ENCODE measurements at regions not wholly inside any gene's neighbourhood (a gene's known extent, or its start where the extent isn't known, plus 50 kb on each side); places are given as distances from the start of the nearest gene placed in this dataset.

DNA sequence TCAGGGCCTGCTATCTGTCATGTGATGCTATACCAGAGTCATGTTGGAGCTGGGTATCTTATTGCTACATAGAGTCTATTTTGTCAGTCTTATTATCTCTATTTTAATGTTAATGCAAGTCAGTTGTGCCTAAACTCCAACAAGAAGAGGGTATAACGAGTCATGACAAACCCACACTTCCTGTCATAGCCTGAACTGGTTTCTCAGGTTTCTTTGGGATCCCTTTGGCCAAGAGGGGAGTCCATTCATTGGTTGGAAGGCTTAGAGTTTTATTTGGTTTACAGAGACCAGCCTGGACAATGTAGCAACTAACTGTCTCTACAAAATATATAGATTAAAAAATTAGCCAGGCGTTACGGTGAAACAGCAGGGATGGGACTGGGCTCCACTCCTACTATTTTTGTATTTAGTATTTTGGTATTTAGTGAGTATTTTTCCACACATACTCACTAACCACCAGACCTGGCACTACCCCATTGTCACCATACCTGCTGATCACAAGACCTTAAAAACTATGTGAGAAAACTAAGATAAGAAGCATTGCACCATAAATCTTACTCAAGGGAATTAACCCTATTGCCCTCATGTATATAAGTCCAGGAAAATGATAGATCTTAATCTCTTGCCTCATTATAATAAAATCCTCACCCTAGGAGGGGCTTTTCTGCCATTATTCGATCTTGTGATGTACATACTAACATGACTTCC, 387.5 kb downstream of the IPO8 start:
- 52 to 69% (median 65%) methylated on average over 4 of the region's 4 CpGs for WGBS, 5 donors
- no peak overlapping the region for H3K27ac ChIP-seq
- H3K4me3 ChIP-seq: no peak overlapping the region
- H3K4me1 ChIP-seq: no peaks in the 10 kb centered on the region
- no peaks in the 10 kb centered on the region for H3K27me3 ChIP-seq (replicated peaks in 1 of 7)
- H3K9me3 ChIP-seq: peaks cover 0 to 30% (median 21%) of the 10 kb centered on the region in 8 donors
- DNase-seq: no peak
- TF ChIP-seq POLR2AphosphoS5 (IDR thresholded peaks at IDR 0.05) (no peak), POLR2A (IDR thresholded peaks at IDR 0.05) (no peak)
- TF ChIP-seq, protein P1, sequence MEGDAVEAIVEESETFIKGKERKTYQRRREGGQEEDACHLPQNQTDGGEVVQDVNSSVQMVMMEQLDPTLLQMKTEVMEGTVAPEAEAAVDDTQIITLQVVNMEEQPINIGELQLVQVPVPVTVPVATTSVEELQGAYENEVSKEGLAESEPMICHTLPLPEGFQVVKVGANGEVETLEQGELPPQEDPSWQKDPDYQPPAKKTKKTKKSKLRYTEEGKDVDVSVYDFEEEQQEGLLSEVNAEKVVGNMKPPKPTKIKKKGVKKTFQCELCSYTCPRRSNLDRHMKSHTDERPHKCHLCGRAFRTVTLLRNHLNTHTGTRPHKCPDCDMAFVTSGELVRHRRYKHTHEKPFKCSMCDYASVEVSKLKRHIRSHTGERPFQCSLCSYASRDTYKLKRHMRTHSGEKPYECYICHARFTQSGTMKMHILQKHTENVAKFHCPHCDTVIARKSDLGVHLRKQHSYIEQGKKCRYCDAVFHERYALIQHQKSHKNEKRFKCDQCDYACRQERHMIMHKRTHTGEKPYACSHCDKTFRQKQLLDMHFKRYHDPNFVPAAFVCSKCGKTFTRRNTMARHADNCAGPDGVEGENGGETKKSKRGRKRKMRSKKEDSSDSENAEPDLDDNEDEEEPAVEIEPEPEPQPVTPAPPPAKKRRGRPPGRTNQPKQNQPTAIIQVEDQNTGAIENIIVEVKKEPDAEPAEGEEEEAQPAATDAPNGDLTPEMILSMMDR (IDR thresholded peaks at IDR 0.05 in 8 of 11, conservative IDR thresholded peaks at IDR 0.05 in 3 of 11): no peak
- intact Hi-C loops (cut with DNase I; ENCODE audit: low total_unique reads): no loop called here
- no peaks in the 10 kb centered on the region for H3K36me3 ChIP-seq

DNA sequence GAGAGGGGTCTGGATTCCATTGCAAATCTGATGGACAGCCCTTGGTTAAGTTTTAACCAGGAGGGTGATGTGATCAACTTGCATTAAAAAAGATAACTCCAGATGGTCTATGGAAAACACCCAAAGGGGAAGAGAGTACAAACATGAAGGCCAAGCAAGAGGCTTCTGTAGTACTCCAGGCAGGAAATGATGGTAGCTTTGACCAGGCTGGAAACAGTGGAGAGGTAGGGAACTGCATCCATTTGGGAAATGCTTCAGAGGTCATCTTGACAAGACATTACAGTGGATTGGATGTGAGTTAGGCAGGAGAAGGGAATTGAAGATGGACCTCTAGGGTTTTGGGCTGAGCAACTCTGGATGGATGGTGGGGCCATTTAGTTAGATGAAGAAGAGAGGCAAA, 391.1 kb downstream of the IPO8 start:
- intact Hi-C loops (cut with DNase I; ENCODE audit: low total_unique reads): no loop called here
- no peaks in the 10 kb centered on the region for H3K4me1 ChIP-seq
- no peaks in the 10 kb centered on the region for H3K27me3 ChIP-seq (replicated peaks in 1 of 7)
- H3K27ac ChIP-seq: no peak overlapping the region
- peaks cover 0 to 1% (median 0%) of the 10 kb centered on the region in 8 donors for H3K9me3 ChIP-seq
- DNase-seq: no peak
- H3K36me3 ChIP-seq: no peaks in the 10 kb centered on the region
- TF ChIP-seq, protein P1 (IDR thresholded peaks at IDR 0.05 in 8 of 11, conservative IDR thresholded peaks at IDR 0.05 in 3 of 11): no peak
- no peak for TF ChIP-seq POLR2A (IDR thresholded peaks at IDR 0.05)
- no peak for TF ChIP-seq POLR2AphosphoS5 (IDR thresholded peaks at IDR 0.05)
- no peak overlapping the region for H3K4me3 ChIP-seq

DNA sequence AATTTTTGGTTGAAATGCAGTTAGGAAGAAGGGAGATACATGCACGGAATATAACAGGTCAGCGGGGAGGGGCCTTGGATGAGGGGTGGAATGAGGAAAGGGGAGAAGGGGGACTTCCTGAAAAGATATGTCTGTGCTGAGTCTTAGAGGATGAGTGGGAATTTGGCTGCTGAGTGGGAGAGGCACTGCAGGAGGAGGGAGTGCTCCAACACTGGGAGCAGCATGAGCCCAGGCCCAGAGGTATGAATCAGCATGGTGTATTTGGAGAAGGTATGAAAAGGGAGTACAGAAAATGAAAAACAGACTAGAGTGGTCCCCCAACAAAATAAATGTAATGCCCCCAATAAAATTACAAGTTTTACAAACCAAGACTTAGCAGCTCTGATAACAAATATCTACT, 394.4 kb downstream of the IPO8 start:
- no peaks in the 10 kb centered on the region for H3K27me3 ChIP-seq (replicated peaks in 1 of 7)
- H3K27ac ChIP-seq: no peak overlapping the region
- H3K9me3 ChIP-seq: peaks cover 0 to 10% (median 0%) of the 10 kb centered on the region in 8 donors
- TF ChIP-seq POLR2A (IDR thresholded peaks at IDR 0.05) (no peak), POLR2AphosphoS5 (IDR thresholded peaks at IDR 0.05) (no peak)
- TF ChIP-seq, protein P1 (IDR thresholded peaks at IDR 0.05 in 8 of 11, conservative IDR thresholded peaks at IDR 0.05 in 3 of 11): no peak
- H3K36me3 ChIP-seq: no peaks in the 10 kb centered on the region
- H3K4me1 ChIP-seq: no peaks in the 10 kb centered on the region
- intact Hi-C loops (cut with DNase I; ENCODE audit: low total_unique reads): no loop called here
- no peak overlapping the region for H3K4me3 ChIP-seq
- DNase-seq: no peak
- 81 to 94% (median 90%) methylated on average over 2 of the region's 2 CpGs for WGBS, 5 donors

DNA sequence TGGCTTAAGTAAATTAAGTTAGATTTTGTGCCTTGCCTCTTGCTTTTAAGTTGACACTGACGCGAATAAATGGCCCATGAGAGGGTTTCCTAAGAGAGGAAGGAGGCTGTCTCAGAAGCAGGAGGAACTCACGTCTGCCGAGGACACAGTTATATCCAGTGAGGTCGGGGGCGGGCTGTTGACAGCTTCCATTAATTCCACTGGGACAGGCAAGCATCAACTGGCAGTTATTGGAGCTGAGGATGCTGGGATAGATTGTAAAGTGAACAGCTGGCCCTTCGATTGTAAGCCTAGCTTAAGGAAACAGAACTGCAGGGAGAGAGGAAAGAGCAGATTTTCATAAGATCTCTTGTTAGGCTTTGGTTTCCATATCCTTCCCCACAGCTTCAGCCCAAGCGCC, 399.2 kb downstream of the IPO8 start:
- Histone ChIP-seq H3K27me3 (replicated peaks in 1 of 7) (no peaks in the 10 kb centered on the region), H3K9me3 (peaks cover 0 to 10% (median 0%) of the 10 kb centered on the region in 8 donors), H3K36me3 (no peaks in the 10 kb centered on the region), H3K4me1 (no peaks in the 10 kb centered on the region), H3K27ac (no peak overlapping the region), H3K4me3 (no peak overlapping the region)
- intact Hi-C loops (cut with DNase I; ENCODE audit: low total_unique reads): no loop called here
- no peak for DNase-seq
- TF ChIP-seq POLR2AphosphoS5 (IDR thresholded peaks at IDR 0.05): no peak
- TF ChIP-seq POLR2A (IDR thresholded peaks at IDR 0.05): no peak
- TF ChIP-seq, protein P1 (IDR thresholded peaks at IDR 0.05 in 8 of 11, conservative IDR thresholded peaks at IDR 0.05 in 3 of 11): no peak
- WGBS, 5 donors: 51 to 74% (median 56%) methylated on average over 8 of the region's 8 CpGs

Measured in spleen (tissue), 11 donors.